H7 (cell line): ENCODE measurements at regions not wholly inside any gene's neighbourhood (a gene's known extent, or its start where the extent isn't known, plus 50 kb on each side); places are given as distances from the start of the nearest gene placed in this dataset.

Experiments used
- DNase-seq: peaks from one replicate; pipeline ENCODE4 v3.0.0; 2012
- H3K27me3 ChIP-seq: 2 replicates; pipeline ENCODE4 v1.6.0; 2011; ENCODE audit warnings: mild to moderate bottlenecking, low read length; ENCODE audit not compliant: control insufficient read depth, insufficient read depth
- H3K36me3 ChIP-seq: replicated peaks from 2 replicates; pipeline ENCODE4 v1.5.1; 2011; ENCODE audit warnings: low read length; ENCODE audit not compliant: control insufficient read depth, insufficient read depth
- H3K4me3 ChIP-seq: 2 replicates; pipeline ENCODE4 v1.5.1; 2011; ENCODE audit warnings: low read depth, mild to moderate bottlenecking, control low read depth, low read length, moderate library complexity; ENCODE audit not compliant: insufficient read depth

DNA sequence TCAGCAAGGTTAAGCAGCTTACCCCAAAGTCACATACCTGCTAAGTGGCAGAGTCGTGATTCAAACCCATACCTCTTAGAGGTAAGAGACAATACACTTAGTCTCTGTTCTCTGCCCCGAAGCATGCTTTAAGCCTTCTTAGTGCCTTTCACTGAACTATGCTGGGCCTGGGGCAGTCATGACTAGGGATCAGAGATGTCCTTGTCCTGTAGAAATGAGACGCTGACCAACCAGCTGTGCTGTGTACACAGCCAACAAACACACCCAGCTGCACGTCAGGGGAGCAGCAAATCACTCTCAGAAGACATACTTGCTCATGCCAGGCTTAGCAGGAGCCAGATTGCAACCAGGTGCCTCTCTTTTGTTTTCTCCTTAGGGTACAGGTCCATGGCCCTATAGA is 255.7 kb downstream of the BUD13 start:
- no peak overlapping the region for H3K4me3 ChIP-seq
- no peaks in the 10 kb centered on the region for H3K36me3 ChIP-seq
- H3K27me3 ChIP-seq, result no peaks in the 10 kb centered on the region; the same call in 1 of the 2 replicates
- no peak for DNase-seq

GRCh38 chr11:116515664-116516184 is 257.1 kb downstream of the BUD13 start:
- Histone ChIP-seq H3K4me3 (no peak overlapping the region), H3K36me3 (no peaks in the 10 kb centered on the region), H3K27me3 (no peaks in the 10 kb centered on the region; the same call in 1 of the 2 replicates)
- no peak for DNase-seq

DNA sequence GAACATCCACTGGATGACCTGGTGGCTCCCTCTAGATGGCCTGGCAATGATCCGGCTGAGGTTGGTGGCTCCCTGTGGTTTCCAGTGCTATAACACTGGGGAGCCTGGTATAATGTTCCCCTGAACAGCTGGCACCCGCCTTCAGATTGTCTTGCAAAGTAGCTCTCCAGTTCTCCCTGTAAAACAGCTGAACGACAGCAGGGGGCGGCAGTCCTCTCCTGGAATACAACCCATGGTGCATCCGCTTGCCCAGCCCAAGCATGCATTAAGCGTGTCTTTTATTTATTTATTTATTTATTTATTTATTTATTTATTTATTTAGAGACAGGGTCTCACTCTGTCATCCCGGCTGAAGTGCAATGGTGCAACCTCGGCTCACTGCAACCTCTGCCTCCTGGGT is 258.9 kb downstream of the BUD13 start:
- Histone ChIP-seq H3K36me3 (no peaks in the 10 kb centered on the region), H3K4me3 (no peak overlapping the region), H3K27me3 (no peaks in the 10 kb centered on the region; the same call in 1 of the 2 replicates)
- peak; percentile 77 for DNase-seq

- H3K27me3 ChIP-seq, result no peaks in the 10 kb centered on the region; the same call in 1 of the 2 replicates
- no peak for DNase-seq
- H3K36me3 ChIP-seq, result no peaks in the 10 kb centered on the region
- no peak overlapping the region for H3K4me3 ChIP-seq
Measured at GRCh38 chr11:116513278-116513823, 259.4 kb downstream of the BUD13 start.

DNA sequence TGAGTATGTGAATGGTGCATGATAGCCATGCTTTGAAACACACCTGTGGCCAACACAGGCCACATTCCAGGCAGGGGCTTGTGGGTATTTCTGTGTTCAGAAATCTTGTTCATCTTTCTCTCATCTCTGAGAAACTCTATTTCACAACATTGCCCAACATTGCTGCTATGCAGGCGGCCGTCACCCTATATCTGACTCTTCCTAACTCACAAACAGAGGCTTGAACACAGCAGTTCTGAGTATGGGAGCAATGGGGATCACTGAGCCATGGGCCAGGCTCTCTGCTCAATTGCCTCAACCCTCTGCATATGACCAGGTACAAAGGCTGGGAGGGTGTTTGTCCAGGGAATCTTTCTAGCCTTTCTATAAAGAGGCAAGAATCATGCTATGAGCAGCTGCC is 259.9 kb downstream of the BUD13 start:
- DNase-seq, result no peak
- no peaks in the 10 kb centered on the region; the same call in 1 of the 2 replicates for H3K27me3 ChIP-seq
- H3K36me3 ChIP-seq, result no peaks in the 10 kb centered on the region
- no peak overlapping the region for H3K4me3 ChIP-seq

GRCh38 chr11:116511684-116512083 is 261.1 kb downstream of the BUD13 start:
- no peak for DNase-seq
- H3K36me3 ChIP-seq, result no peaks in the 10 kb centered on the region
- no peaks in the 10 kb centered on the region; the same call in 1 of the 2 replicates for H3K27me3 ChIP-seq
- H3K4me3 ChIP-seq, result no peak overlapping the region

GRCh38 chr11:116510886-116511650 is 261.7 kb downstream of the BUD13 start:
- DNase-seq, result peak; percentile 64
- H3K4me3 ChIP-seq, result no peak overlapping the region
- H3K36me3 ChIP-seq, result no peaks in the 10 kb centered on the region
- H3K27me3 ChIP-seq, result no peaks in the 10 kb centered on the region; the same call in 1 of the 2 replicates

- Histone ChIP-seq H3K27me3 (no peaks in the 10 kb centered on the region; the same call in 1 of the 2 replicates), H3K36me3 (no peaks in the 10 kb centered on the region), H3K4me3 (no peak overlapping the region)
- DNase-seq, result no peak
Measured at GRCh38 chr11:116510166-116510565, 262.6 kb downstream of the BUD13 start.

GRCh38 chr11:116509551-116509950 is 263.2 kb downstream of the BUD13 start:
- no peak for DNase-seq
- Histone ChIP-seq H3K36me3 (no peaks in the 10 kb centered on the region), H3K27me3 (no peaks in the 10 kb centered on the region; the same call in 1 of the 2 replicates), H3K4me3 (no peak overlapping the region)

DNA sequence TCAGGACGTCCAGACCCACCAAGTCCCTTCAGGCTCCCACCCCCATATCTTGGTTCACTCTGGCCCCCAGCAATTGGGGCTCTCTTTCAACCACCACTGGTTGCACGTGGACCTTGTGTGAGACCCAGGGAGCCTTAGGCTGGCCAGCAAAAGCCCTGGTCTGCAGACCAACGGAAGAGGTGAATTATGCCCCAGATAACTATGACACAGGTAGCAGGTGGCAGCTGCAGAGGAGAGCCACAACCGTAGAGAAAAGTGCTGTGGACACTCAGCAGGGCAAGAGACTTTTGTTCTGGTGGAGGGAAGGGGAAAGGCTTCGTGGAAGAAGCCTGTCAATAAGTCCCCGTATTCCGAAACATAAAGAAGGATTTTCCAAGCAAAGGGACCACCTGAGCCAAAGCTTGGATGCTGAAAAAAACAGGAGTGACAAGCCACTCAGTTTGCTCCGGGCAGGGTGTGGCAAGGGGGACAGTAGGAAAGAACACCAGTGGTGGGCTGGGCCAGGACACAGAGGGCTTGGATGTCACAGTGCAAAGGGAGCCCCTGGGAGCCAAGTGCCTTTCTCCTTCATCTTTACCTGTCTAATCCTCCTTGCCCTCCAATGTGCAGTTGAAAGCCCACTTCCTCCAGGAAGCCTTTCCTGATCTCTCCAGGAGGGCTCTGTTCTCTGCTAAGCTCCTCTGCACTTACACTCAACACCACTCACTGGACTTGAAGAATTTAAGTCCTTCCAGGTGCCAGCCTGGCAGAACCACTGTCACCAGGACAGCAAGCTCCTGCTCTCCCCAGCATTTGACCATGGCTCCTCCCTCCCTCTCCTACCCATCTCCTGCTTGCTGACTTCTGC is 264.7 kb downstream of the BUD13 start:
- no peak for DNase-seq

DNA sequence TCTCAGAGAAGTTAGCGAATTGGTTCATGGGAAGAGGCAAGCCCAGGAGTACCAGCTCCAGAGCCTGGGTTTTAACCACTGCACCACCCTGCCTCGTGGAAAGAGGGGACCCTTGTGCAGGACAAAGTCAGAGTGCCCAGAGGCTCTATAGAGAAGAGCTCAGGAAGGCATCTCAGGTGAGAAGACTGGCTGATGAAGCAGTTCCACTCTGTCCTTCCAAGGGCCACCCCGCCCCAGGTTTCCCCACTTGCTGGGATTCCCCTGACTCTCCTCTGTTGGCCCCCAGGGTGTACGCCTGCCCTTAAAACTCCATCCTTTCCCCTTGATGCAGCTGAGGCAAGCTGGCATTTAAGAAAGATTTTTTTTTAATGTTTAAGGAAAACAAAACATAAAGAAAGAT is 265.8 kb downstream of the BUD13 start:
- no peak for DNase-seq
- H3K27me3 ChIP-seq, result peaks cover 4% of the 10 kb centered on the region
- no peak overlapping the region for H3K4me3 ChIP-seq
- H3K36me3 ChIP-seq, result no peaks in the 10 kb centered on the region

More for the DNA sequence above, 264.7 kb downstream of the BUD13 start:
- Histone ChIP-seq H3K36me3 (no peaks in the 10 kb centered on the region), H3K27me3 (peaks cover 4% of the 10 kb centered on the region), H3K4me3 (no peak overlapping the region)

DNA sequence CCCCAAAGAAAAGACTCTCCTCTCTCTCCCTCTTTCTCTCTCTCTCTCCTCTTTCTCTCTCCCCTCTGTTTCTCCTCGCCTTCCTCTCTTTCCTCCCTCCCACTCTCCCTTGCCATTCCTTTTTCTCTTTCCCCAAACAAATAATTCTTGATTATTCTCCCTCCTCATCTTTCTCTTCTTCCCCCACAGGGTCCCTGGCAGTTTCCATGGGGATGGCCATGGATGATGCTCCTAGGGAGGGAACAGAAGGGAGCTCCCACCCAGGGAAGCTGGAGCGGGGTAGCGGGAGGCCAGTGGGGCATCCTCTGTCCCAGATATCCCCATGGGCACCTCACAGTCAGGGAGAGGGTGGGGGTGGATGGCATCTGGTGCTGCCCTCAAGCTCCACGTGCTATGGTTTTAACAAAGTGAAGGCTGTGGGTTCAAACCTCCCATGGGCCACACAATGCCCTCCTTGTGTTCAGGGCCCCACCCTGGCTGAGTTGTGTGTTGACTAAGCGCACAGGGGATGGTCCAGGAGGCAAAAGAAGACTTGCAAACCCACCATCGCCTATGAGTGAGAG is 266.4 kb downstream of the BUD13 start:
- peaks cover 4% of the 10 kb centered on the region for H3K27me3 ChIP-seq
- H3K36me3 ChIP-seq, result no peaks in the 10 kb centered on the region
- no peak overlapping the region for H3K4me3 ChIP-seq
- DNase-seq, result no peak

GRCh38 chr11:116505298-116506262 is 267.2 kb downstream of the BUD13 start:
- DNase-seq, result no peak
- Histone ChIP-seq H3K36me3 (no peaks in the 10 kb centered on the region), H3K27me3 (peaks cover 4% of the 10 kb centered on the region)

More at GRCh38 chr11:116505298-116506262, 267.2 kb downstream of the BUD13 start:
- H3K4me3 ChIP-seq, result no peak overlapping the region
